GM18517 (cell line): ENCODE measurements at regions not wholly inside any gene's neighbourhood (a gene's known extent, or its start where the extent isn't known, plus 50 kb on each side); places are given as distances from the start of the nearest gene placed in this dataset.
A peak's percentile ranks its signal among the peaks of the same experiment; 100 is the strongest.
"Not testable (repeated sequence)": the region's sequence is repeated elsewhere in the genome, so short reads cannot be mapped to it uniquely, and the experiment has no call there.

Source experiments
- ATAC-seq: cut with Tn5 transposase; IDR thresholded peaks from one replicate; pipeline ENCODE4 v1.9.1; 2021; ENCODE audit warnings: mild to moderate bottlenecking, moderate library complexity; ENCODE audit not compliant: unreplicated experiment

- no peak for ATAC-seq
These were observed 612.9 kb upstream of the KCND2 start for GRCh38 chr7:119660080-119660479.

GRCh38 chr7:119664601-119665000, 608.4 kb upstream of the KCND2 start:
- no peak for ATAC-seq

- ATAC-seq: no peak
These were observed 607.2 kb upstream of the KCND2 start for GRCh38 chr7:119665796-119666195.

GRCh38 chr7:119681336-119681735, 591.6 kb upstream of the KCND2 start:
- no peak for ATAC-seq

- ATAC-seq: no peak
These were observed 588.2 kb upstream of the KCND2 start for GRCh38 chr7:119684763-119685162.

GRCh38 chr7:119685906-119686305, 587.1 kb upstream of the KCND2 start:
- no peak for ATAC-seq

- ATAC-seq: no peak
These were observed 584.1 kb upstream of the KCND2 start for GRCh38 chr7:119688831-119689230.

GRCh38 chr7:119692541-119692940, 580.4 kb upstream of the KCND2 start:
- ATAC-seq: no peak

GRCh38 chr7:119694506-119694905, 578.5 kb upstream of the KCND2 start:
- no peak for ATAC-seq

- ATAC-seq: no peak
These were observed 576.6 kb upstream of the KCND2 start for GRCh38 chr7:119696336-119696735.

- no peak for ATAC-seq
These were observed 569.1 kb upstream of the KCND2 start for GRCh38 chr7:119703895-119704294.

GRCh38 chr7:119706608-119707007, 566.4 kb upstream of the KCND2 start:
- ATAC-seq: no peak

- ATAC-seq: no peak
These were observed 564.1 kb upstream of the KCND2 start for GRCh38 chr7:119708891-119709290.

GRCh38 chr7:119711104-119711503, 561.9 kb upstream of the KCND2 start:
- ATAC-seq: peak; percentile 86

- no peak for ATAC-seq
These were observed 560.0 kb upstream of the KCND2 start for GRCh38 chr7:119712886-119713462.

- no peak for ATAC-seq
These were observed 559.4 kb upstream of the KCND2 start for GRCh38 chr7:119713606-119714005.

- no peak for ATAC-seq
These were observed 552.4 kb upstream of the KCND2 start for GRCh38 chr7:119720541-119720940.

- no peak for ATAC-seq
These were observed 548.8 kb upstream of the KCND2 start for GRCh38 chr7:119724041-119724792.

- ATAC-seq: no peak
These were observed 539.7 kb upstream of the KCND2 start for GRCh38 chr7:119733127-119733879.

GRCh38 chr7:119737390-119737789, 535.6 kb upstream of the KCND2 start:
- ATAC-seq: no peak

GRCh38 chr7:119745280-119745679, 527.7 kb upstream of the KCND2 start:
- not testable (repeated sequence) for ATAC-seq

- ATAC-seq: no peak
These were observed 524.6 kb upstream of the KCND2 start for GRCh38 chr7:119748251-119748860.
